ENCODE measurements at regions not wholly inside any gene's neighbourhood (a gene's known extent, or its start where the extent isn't known, plus 50 kb on each side); places are given as distances from the start of the nearest gene placed in this dataset.

DNA sequence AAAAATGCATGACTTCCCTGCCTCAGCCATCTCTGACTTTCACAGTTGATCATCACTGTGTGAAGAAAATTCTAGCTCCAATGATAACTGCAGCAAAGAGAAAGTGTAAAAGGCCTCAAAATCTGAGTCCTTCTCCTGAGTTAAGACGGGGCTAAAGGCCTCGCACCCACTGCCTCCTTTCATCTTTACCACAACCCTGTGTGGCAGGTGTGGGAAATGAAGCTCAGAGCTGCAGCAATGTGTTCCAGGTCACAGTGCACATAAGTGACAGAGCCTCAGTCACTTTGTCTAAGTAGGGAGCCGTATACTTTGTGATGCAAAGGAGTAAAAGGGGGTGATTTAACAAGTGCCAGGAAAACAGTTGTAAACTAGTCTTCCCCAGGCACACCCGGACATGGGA is 144.7 kb upstream of the TMCC3 start:
- DNase-seq (ENCODE audit: low read depth) = no peak
- TF ChIP-seq, protein P1, sequence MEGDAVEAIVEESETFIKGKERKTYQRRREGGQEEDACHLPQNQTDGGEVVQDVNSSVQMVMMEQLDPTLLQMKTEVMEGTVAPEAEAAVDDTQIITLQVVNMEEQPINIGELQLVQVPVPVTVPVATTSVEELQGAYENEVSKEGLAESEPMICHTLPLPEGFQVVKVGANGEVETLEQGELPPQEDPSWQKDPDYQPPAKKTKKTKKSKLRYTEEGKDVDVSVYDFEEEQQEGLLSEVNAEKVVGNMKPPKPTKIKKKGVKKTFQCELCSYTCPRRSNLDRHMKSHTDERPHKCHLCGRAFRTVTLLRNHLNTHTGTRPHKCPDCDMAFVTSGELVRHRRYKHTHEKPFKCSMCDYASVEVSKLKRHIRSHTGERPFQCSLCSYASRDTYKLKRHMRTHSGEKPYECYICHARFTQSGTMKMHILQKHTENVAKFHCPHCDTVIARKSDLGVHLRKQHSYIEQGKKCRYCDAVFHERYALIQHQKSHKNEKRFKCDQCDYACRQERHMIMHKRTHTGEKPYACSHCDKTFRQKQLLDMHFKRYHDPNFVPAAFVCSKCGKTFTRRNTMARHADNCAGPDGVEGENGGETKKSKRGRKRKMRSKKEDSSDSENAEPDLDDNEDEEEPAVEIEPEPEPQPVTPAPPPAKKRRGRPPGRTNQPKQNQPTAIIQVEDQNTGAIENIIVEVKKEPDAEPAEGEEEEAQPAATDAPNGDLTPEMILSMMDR (IDR thresholded peaks at IDR 0.05; ENCODE audit: insufficient read depth, low read depth, low read length) = no peak
- H3K4me3 ChIP-seq (ENCODE audit: low read depth, low read length) = no peak overlapping the region

DNA sequence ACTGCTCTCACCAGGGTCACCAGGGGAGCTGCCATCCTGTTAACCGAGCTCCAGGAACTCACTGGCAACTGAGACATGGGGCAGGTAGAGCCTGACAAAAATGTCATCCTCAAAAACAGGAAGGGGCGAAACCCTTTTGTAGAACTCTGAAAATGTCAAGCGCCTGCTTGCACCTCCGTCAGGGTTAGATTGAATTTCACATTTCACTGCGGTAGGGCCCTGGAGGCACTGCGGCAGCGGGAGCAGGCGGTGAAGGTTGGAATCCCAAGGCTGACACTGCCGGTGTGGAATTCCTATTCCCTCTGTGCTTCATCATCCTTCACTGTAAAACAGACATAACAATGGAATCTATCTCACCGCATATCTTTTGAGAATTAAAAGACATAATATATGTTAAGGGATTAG is 142.8 kb upstream of the TMCC3 start:
- peak; percentile 52 for DNase-seq (ENCODE audit: low read depth)
- peak overlapping the region; percentile 7 for H3K4me3 ChIP-seq (ENCODE audit: low read depth, low read length)
- TF ChIP-seq, protein P1 (IDR thresholded peaks at IDR 0.05; ENCODE audit: insufficient read depth, low read depth, low read length) = no peak

DNA sequence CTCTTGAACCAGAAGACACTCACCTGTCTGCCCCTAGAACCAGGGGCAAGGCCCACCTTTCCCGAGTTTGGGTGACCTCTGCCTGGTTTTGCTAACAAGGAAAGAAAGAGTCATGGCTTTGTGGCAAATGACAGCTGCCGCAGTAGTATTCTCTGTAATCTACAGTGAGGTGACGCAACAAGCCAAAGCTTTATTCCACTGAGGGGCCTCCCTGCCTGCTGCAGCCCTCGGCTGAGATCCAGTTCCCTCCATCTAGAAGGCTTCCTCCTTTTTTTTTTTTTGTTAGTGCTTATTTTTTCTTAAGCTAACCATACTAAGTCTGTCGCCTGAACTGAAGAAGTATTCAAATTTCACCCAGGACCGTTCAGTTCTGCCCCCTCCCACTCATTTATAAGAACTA is 142.3 kb upstream of the TMCC3 start:
- peak; percentile 76 for DNase-seq (ENCODE audit: low read depth)
- H3K4me3 ChIP-seq (ENCODE audit: low read depth, low read length) = peak overlapping the region; percentile 7
- TF ChIP-seq, protein P1 (IDR thresholded peaks at IDR 0.05; ENCODE audit: insufficient read depth, low read depth, low read length) = no peak

DNA sequence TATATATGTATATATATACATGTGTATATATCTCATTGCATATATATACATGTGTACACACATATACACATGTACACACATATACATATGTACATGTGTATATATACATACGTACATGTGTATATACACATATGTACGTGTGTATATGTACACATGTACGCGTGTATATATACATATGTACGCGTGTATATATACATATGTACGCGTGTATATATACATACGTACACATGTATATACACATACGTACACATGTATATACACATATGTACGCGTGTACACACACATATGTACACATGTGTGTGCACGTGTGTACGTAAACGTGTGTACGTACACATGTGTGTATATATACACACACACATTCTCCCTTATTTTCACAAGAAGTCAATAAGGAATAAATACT is 141.6 kb upstream of the TMCC3 start:
- no peak for DNase-seq (ENCODE audit: low read depth)
- H3K4me3 ChIP-seq (ENCODE audit: low read depth, low read length) = no peak overlapping the region
- TF ChIP-seq, protein P1 (IDR thresholded peaks at IDR 0.05; ENCODE audit: insufficient read depth, low read depth, low read length) = no peak

DNA sequence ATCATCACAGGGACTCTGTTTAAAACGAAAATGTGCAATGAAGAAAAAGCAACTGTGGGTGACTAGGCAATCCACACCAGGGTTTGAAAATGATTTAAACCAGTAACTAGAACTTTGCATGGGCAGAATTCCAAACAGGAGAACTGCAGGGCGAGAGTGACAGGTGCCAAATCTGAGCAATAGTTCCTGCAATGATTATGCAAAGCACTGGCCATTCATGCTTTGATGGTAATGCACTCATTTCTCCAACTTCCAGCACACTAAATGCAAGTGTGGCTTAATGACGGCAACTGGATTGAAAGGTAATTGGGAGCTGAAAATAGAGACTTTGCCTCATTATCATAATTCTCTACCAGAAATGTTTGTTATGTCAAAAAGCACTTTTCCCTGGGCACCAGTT is 140.5 kb upstream of the TMCC3 start:
- TF ChIP-seq, protein P1 (IDR thresholded peaks at IDR 0.05; ENCODE audit: insufficient read depth, low read depth, low read length) = no peak
- no peak overlapping the region for H3K4me3 ChIP-seq (ENCODE audit: low read depth, low read length)
- no peak for DNase-seq (ENCODE audit: low read depth)

DNA sequence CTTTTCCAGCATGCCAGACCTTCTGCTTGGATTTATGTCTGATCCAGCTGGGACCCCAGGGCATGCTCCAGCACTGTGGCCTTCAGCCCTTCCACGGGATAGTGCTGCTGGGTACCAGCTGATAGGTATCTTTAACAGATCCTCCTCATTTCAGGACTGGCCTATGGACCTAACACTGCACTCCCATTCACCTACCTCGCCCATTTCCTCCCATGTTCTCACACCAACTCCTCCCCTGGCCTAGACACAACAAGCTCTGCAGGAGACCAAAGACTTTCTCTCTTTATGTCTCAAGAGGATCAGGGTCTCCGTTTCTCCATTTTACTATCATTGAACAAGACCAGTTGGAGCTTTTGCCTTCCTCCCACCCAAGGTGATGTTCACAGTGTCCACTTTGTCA is 140.0 kb upstream of the TMCC3 start:
- no peak overlapping the region for H3K4me3 ChIP-seq (ENCODE audit: low read depth, low read length)
- no peak for DNase-seq (ENCODE audit: low read depth)
- TF ChIP-seq, protein P1 (IDR thresholded peaks at IDR 0.05; ENCODE audit: insufficient read depth, low read depth, low read length) = no peak

DNA sequence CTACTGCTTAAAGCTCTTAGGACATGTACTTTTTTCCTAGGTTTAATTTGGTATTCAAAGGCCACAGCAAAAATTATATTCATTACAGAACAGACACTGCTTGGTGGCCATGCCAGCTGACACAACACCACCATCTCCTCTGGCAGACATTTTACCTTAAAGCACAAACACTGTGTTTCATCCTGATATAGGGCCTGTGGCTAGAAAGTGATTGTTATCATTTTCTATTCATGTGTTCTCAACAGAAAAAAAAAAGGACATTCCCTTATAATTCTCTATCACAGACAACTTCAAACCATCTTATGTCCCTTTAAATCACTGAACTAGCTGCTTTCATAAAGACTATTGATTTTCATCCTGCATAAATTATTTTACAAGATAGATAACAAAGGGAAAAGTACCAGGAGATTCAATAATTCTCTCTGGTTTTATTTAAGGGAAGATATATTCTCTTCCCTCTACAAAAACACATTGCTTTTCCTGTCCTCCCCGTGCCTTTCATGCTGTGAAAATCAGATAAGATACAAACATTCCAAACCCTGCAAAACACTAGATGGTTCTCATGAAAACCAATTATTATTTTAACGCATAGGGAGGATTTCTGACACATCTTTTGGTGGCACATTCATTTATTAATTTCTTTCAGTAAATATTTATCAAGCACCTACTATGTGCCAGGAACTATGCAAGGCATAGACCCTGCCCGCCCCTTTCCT is 139.3 kb upstream of the TMCC3 start:
- no peak overlapping the region for H3K4me3 ChIP-seq (ENCODE audit: low read depth, low read length)
- TF ChIP-seq, protein P1 (IDR thresholded peaks at IDR 0.05; ENCODE audit: insufficient read depth, low read depth, low read length) = no peak
- no peak for DNase-seq (ENCODE audit: low read depth)
